ENCODE measurements at regions not wholly inside any gene's neighbourhood (a gene's known extent, or its start where the extent isn't known, plus 50 kb on each side); places are given as distances from the start of the nearest gene placed in this dataset.
"Not testable (repeated sequence)": the region's sequence is repeated elsewhere in the genome, so short reads cannot be mapped to it uniquely, and the experiment has no call there.

DNA sequence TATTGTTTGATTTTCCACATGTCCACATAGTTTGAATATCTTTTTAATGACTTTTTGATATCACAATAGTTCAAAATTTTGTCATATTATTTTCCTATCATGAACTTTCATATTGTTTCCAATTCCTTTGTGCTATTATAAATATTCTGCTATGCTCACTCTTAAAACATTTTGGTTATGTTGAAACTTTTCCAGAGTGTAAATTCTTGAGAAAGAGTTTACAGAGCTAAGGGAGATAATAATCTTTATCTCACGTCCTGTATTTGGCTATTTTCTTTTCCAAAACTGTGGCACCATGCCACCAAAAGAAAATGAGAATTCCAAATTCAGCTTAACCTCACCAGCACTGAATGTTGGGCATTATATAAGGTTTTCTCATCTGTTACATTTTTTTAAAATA lies 210.9 kb downstream of the TFAP2B start:
- H3K9me3 ChIP-seq (ENCODE audit: control insufficient read depth in 2 of 2, insufficient read depth in 1 of 2, low read depth in 1 of 2, low read length in 1 of 2) = no peaks in the 10 kb centered on the region
- no peak for FAIRE-seq
- WGBS, 3 donors = 5 to 9% (median 6%) methylated on average over 1 of the region's 1 CpG
- H3K27ac ChIP-seq (ENCODE audit: low read depth in 1 of 3, low read length in 2 of 3) = no peak overlapping the region
- H3K27me3 ChIP-seq (ENCODE audit: control insufficient read depth in 3 of 3, insufficient read depth in 3 of 3, low read length in 3 of 3) = no peaks in the 10 kb centered on the region
- H3K36me3 ChIP-seq (ENCODE audit: control insufficient read depth in 3 of 3, insufficient read depth in 2 of 3, low read depth in 1 of 3, low read length in 3 of 3) = no peaks in the 10 kb centered on the region
- no peaks in the 10 kb centered on the region for H3K4me1 ChIP-seq (ENCODE audit: control insufficient read depth in 3 of 3, insufficient read depth in 2 of 3, low read depth in 1 of 3, low read length in 2 of 3)
- H3K4me3 ChIP-seq (ENCODE audit: low read depth in 1 of 3, low read length in 3 of 3) = no peak overlapping the region
- no peak for DNase-seq

DNA sequence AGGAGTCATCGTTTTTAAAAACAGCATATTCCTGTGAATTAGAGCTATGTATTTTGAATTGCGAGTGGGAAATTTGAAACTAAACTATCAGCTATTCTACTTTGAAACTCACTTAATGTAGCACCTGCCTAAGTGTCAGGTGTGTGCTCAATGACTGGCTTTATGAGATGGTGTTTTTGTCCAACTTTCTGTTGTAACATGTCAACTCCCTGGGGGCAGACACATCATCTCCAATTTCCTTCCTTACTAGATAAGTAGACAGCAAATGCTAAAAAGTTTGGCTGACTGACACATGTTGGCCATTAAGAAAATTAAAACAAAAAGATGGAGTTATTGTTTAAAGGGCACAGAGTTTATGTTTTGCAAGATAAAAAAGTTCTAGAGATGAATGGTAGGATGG lies 226.9 kb downstream of the TFAP2B start:
- no peaks in the 10 kb centered on the region for H3K36me3 ChIP-seq (ENCODE audit: control insufficient read depth in 3 of 3, insufficient read depth in 2 of 3, low read depth in 1 of 3, low read length in 3 of 3)
- FAIRE-seq = no peak
- WGBS, 3 donors = 80 to 95% (median 83%) methylated on average over 2 of the region's 2 CpGs

DNA sequence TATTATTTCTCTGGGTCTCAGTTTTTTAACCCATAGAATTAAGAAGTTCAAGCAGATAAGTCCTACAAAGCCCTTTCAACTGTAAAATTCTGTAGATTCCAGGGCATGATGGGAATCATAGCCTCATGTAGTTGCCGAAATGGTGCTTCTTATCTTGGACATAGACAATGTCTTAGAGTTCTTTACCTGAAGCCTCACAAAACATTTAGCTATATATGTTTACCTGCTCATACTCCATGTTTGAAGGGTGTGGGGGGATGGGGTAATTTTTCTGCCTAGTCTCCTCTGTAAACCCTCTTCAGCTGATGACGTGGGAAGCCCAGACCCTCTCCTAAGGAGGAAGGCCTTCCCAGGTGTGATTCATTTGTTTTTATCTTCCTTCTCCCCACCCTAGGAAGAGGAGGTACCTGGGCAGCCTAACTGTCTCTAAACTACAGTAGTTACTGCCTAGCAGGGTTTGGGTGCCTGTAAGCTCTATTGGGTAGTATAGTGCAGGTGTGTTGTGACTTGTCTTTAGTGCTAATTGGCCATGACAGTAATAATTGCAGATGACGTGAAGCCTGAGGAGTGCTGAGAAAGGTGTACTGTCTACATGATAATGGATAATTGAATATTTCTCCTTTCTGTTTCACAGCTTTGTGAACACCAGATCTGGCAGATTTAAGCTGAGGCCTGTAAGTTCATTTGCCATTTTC lies 230.8 kb downstream of the TFAP2B start:
- Histone ChIP-seq H3K4me1 (ENCODE audit: control insufficient read depth in 3 of 3, insufficient read depth in 2 of 3, low read depth in 1 of 3, low read length in 2 of 3) (no peaks in the 10 kb centered on the region), H3K27me3 (ENCODE audit: control insufficient read depth in 3 of 3, insufficient read depth in 3 of 3, low read length in 3 of 3) (no peaks in the 10 kb centered on the region), H3K36me3 (ENCODE audit: control insufficient read depth in 3 of 3, insufficient read depth in 2 of 3, low read depth in 1 of 3, low read length in 3 of 3) (no peaks in the 10 kb centered on the region), H3K4me3 (ENCODE audit: low read depth in 1 of 3, low read length in 3 of 3) (no peak overlapping the region), H3K27ac (ENCODE audit: low read depth in 1 of 3, low read length in 2 of 3) (no peak overlapping the region), H3K9me3 (ENCODE audit: control insufficient read depth in 2 of 2, insufficient read depth in 1 of 2, low read depth in 1 of 2, low read length in 1 of 2) (peaks cover 0 to 7% of the 10 kb centered on the region in 2 donors)
- 70 to 80% (median 75%) methylated on average over 3 of the region's 3 CpGs for WGBS, 3 donors
- FAIRE-seq = no peak
- DNase-seq = no peak

More for the DNA sequence above, 226.9 kb downstream of the TFAP2B start:
- DNase-seq = no peak
- Histone ChIP-seq H3K4me3 (ENCODE audit: low read depth in 1 of 3, low read length in 3 of 3) (no peak overlapping the region), H3K4me1 (ENCODE audit: control insufficient read depth in 3 of 3, insufficient read depth in 2 of 3, low read depth in 1 of 3, low read length in 2 of 3) (no peaks in the 10 kb centered on the region), H3K9me3 (ENCODE audit: control insufficient read depth in 2 of 2, insufficient read depth in 1 of 2, low read depth in 1 of 2, low read length in 1 of 2) (no peaks in the 10 kb centered on the region), H3K27ac (ENCODE audit: low read depth in 1 of 3, low read length in 2 of 3) (no peak overlapping the region), H3K27me3 (ENCODE audit: control insufficient read depth in 3 of 3, insufficient read depth in 3 of 3, low read length in 3 of 3) (no peaks in the 10 kb centered on the region)

DNA sequence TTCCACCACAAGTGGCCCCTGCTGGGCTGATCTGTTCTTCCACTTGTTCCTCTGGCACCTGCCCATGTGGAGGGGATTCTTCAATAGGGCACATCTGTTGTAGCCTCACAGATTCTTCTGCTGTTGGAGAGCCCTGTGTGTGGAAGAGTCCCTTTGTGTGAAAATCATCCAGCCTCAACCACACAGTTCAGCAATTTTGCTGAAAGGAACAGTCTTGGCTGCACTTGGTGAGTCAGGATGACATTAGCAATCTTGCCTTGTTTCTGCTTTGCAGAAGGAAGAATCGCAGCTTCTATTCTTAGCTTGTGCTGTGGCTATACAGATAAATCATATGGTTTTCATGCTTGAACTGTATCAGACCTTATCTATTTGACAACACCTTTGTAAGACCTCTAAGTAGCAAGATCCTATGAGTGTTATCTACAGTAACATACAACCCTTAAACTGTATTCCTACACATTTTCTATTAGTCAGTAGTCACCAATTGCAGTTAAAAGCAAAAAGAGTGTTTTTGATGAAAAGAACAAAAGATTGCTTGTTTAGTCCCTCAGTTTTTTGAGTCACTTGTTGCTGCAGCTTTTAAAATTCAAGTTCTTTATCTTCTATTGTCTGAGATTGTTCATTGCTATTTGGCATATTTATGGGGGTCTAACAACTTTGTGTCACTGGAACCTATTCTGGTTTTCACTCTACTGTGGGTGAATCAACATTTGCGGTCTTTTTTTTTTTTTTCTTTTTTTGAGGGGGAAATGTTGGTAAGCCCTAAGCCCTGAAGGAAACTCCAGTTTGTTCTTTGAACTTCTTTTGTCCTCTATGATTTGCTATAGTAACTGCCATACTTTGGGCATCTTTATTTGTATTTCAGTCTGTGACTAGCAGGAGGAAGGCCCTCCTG lies 231.6 kb downstream of the TFAP2B start:
- Histone ChIP-seq H3K36me3 (ENCODE audit: control insufficient read depth in 3 of 3, insufficient read depth in 2 of 3, low read depth in 1 of 3, low read length in 3 of 3) (no peaks in the 10 kb centered on the region), H3K4me1 (ENCODE audit: control insufficient read depth in 3 of 3, insufficient read depth in 2 of 3, low read depth in 1 of 3, low read length in 2 of 3) (no peaks in the 10 kb centered on the region), H3K9me3 (ENCODE audit: control insufficient read depth in 2 of 2, insufficient read depth in 1 of 2, low read depth in 1 of 2, low read length in 1 of 2) (peaks cover 0 to 7% of the 10 kb centered on the region in 2 donors), H3K4me3 (ENCODE audit: low read depth in 1 of 3, low read length in 3 of 3) (no peak overlapping the region), H3K27ac (ENCODE audit: low read depth in 1 of 3, low read length in 2 of 3) (no peak overlapping the region), H3K27me3 (ENCODE audit: control insufficient read depth in 3 of 3, insufficient read depth in 3 of 3, low read length in 3 of 3) (no peaks in the 10 kb centered on the region)
- WGBS, 3 donors = 38 to 41% (median 39%) methylated on average over 2 of the region's 2 CpGs
- FAIRE-seq = no peak
- no peak for DNase-seq

DNA sequence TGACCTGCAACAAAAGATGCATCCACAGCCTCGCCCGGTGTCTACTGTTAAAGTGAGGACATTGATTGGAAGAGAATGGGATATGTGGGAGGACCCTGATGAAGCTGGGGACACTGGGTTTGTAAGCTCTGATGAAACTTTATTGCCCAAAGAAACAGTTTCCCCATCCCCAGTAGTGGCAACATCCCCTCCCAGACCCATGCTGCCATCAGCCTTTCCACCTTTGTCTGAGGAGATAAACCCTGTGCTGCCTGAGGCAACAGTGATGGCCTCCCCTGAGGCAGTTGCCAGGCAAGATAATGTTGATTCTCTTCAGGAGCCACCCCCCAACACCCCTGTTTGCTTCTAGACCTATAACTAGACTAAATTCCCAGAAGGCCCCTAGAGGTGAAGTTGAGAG lies 234.0 kb downstream of the TFAP2B start:
- H3K27ac ChIP-seq (ENCODE audit: low read depth in 1 of 3, low read length in 2 of 3); H3K9me3 ChIP-seq (ENCODE audit: control insufficient read depth in 2 of 2, insufficient read depth in 1 of 2, low read depth in 1 of 2, low read length in 1 of 2); H3K4me1 ChIP-seq (ENCODE audit: control insufficient read depth in 3 of 3, insufficient read depth in 2 of 3, low read depth in 1 of 3, low read length in 2 of 3); FAIRE-seq; H3K36me3 ChIP-seq (ENCODE audit: control insufficient read depth in 3 of 3, insufficient read depth in 2 of 3, low read depth in 1 of 3, low read length in 3 of 3); H3K27me3 ChIP-seq (ENCODE audit: control insufficient read depth in 3 of 3, insufficient read depth in 3 of 3, low read length in 3 of 3); H3K4me3 ChIP-seq (ENCODE audit: low read depth in 1 of 3, low read length in 3 of 3); DNase-seq: not testable (repeated sequence)
- WGBS, 3 donors = 86 to 94% (median 90%) methylated on average over 2 of the region's 2 CpGs

DNA sequence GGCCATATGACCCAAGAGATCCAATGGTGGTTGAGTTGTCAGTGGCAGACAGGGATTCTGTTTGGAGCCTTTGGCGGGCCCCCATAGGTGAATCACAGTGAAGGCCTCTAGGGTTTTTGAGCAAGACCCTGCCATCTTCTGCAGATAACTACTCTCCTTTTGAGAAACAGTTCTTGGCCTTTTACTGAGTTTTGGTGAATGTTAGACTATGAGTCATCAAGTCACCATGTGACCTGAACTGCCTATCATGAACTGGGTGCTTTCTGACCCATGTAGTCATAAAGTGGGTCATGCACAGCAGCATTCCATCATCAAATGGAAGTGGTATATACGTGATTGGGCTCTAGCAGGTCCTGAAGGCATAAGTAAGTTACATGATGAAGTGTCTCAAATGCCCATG lies 236.6 kb downstream of the TFAP2B start:
- H3K4me3 ChIP-seq (ENCODE audit: low read depth in 1 of 3, low read length in 3 of 3); H3K9me3 ChIP-seq (ENCODE audit: control insufficient read depth in 2 of 2, insufficient read depth in 1 of 2, low read depth in 1 of 2, low read length in 1 of 2); H3K36me3 ChIP-seq (ENCODE audit: control insufficient read depth in 3 of 3, insufficient read depth in 2 of 3, low read depth in 1 of 3, low read length in 3 of 3); H3K4me1 ChIP-seq (ENCODE audit: control insufficient read depth in 3 of 3, insufficient read depth in 2 of 3, low read depth in 1 of 3, low read length in 2 of 3); H3K27ac ChIP-seq (ENCODE audit: low read depth in 1 of 3, low read length in 2 of 3); H3K27me3 ChIP-seq (ENCODE audit: control insufficient read depth in 3 of 3, insufficient read depth in 3 of 3, low read length in 3 of 3); DNase-seq; FAIRE-seq: not testable (repeated sequence)
- WGBS, 3 donors = 58 to 73% (median 58%) methylated on average over 2 of the region's 2 CpGs

DNA sequence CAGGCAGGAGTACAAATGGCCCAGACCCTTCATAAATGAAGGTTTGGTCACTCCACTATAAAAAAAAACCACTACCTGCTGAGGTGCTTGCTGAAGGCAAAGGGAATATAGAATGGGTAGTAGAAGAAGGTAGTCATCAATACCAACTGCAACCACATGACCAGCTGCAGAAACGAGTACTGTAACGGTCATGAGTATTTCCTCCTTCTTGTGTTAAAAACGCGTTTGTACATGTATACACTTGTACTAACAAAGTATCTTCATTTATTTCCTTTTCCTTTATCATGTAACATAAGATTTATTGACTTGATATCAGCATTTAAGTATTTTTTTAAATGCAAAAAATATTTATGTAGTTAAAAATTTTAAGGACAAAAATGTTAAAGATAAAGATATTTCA lies 238.6 kb downstream of the TFAP2B start:
- no peaks in the 10 kb centered on the region for H3K36me3 ChIP-seq (ENCODE audit: control insufficient read depth in 3 of 3, insufficient read depth in 2 of 3, low read depth in 1 of 3, low read length in 3 of 3)
- H3K4me1 ChIP-seq (ENCODE audit: control insufficient read depth in 3 of 3, insufficient read depth in 2 of 3, low read depth in 1 of 3, low read length in 2 of 3) = no peaks in the 10 kb centered on the region
- peak; percentile 97 for FAIRE-seq
- no peak for DNase-seq
- no peak overlapping the region for H3K4me3 ChIP-seq (ENCODE audit: low read depth in 1 of 3, low read length in 3 of 3)
- peaks cover 0 to 7% of the 10 kb centered on the region in 2 donors for H3K9me3 ChIP-seq (ENCODE audit: control insufficient read depth in 2 of 2, insufficient read depth in 1 of 2, low read depth in 1 of 2, low read length in 1 of 2)
- H3K27me3 ChIP-seq (ENCODE audit: control insufficient read depth in 3 of 3, insufficient read depth in 3 of 3, low read length in 3 of 3) = no peaks in the 10 kb centered on the region
- no peak overlapping the region for H3K27ac ChIP-seq (ENCODE audit: low read depth in 1 of 3, low read length in 2 of 3)
- WGBS, 3 donors = 86 to 91% (median 90%) methylated on average over 4 of the region's 4 CpGs

DNA sequence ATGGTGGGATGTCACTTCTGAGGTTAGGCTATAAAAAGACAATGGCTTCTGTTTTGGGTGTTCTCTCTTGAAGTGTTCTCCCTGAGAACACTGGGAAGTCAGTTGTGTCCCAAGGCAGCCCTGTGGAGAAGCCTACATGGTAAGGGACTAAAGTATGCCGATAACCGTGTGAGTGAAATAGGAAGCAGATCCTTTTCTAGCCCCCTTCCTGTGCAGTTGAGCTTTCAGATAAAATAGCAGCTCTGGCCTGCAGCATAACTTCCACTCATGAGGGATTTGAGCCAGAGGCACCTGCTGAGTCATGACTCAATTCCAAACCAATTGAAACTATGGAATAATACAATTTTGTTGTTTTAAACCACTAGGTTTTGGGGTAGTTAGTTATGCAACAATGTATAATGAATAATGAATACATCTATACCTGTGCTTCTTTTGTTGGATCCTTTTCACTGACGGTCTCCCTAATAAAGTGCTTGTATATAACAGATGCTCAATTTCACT lies 241.6 kb downstream of the TFAP2B start:
- no peak overlapping the region for H3K27ac ChIP-seq (ENCODE audit: low read depth in 1 of 3, low read length in 2 of 3)
- H3K4me1 ChIP-seq (ENCODE audit: control insufficient read depth in 3 of 3, insufficient read depth in 2 of 3, low read depth in 1 of 3, low read length in 2 of 3) = no peaks in the 10 kb centered on the region
- WGBS, 3 donors = 86 to 96% (median 89%) methylated on average over 3 of the region's 3 CpGs
- DNase-seq (no peak), FAIRE-seq (no peak)
- no peaks in the 10 kb centered on the region for H3K27me3 ChIP-seq (ENCODE audit: control insufficient read depth in 3 of 3, insufficient read depth in 3 of 3, low read length in 3 of 3)
- H3K36me3 ChIP-seq (ENCODE audit: control insufficient read depth in 3 of 3, insufficient read depth in 2 of 3, low read depth in 1 of 3, low read length in 3 of 3) = no peaks in the 10 kb centered on the region
- no peak overlapping the region for H3K4me3 ChIP-seq (ENCODE audit: low read depth in 1 of 3, low read length in 3 of 3)
- H3K9me3 ChIP-seq (ENCODE audit: control insufficient read depth in 2 of 2, insufficient read depth in 1 of 2, low read depth in 1 of 2, low read length in 1 of 2) = no peaks in the 10 kb centered on the region

Measured in small intestine (tissue), 7 donors.